Smooth muscle cell (in vitro differentiated cells): ENCODE measurements at regions not wholly inside any gene's neighbourhood (a gene's known extent, or its start where the extent isn't known, plus 50 kb on each side); places are given as distances from the start of the nearest gene placed in this dataset.

Source experiments
- DNase-seq: peaks from one replicate; lab custom pipeline; 2025; ENCODE audit not compliant: unreplicated experiment; lab: John Stamatoyannopoulos, UW
- H2AFZ ChIP-seq: fragments of 200-600 bp; sonication (generic); 2 replicates; pipeline ENCODE4 v1.6.0; 2016; ENCODE audit warnings: antibody characterized with exemption, low read depth, mild to moderate bottlenecking
- H3F3A ChIP-seq: fragments of 200-600 bp; sonication (generic); 2 replicates; pipeline ENCODE4 v1.6.0; 2017; ENCODE audit warnings: antibody characterized with exemption, low read depth
- H3K27ac ChIP-seq: fragments of 200-600 bp; sonication (generic); 2 replicates; pipeline ENCODE4 v1.5.1; 2016; ENCODE audit warnings: low read depth, mild to moderate bottlenecking
- H3K27me3 ChIP-seq: fragments of 200-600 bp; sonication (generic); 2 replicates; pipeline ENCODE4 v1.6.1; 2016; ENCODE audit warnings: low read depth, mild to moderate bottlenecking
- H3K36me3 ChIP-seq: fragments of 200-600 bp; sonication (generic); 2 replicates; pipeline ENCODE4 v1.5.1; 2016; ENCODE audit warnings: low read depth
- H3K4me1 ChIP-seq: fragments of 200-600 bp; sonication (generic); 2 replicates; pipeline ENCODE4 v1.5.1; 2016; ENCODE audit warnings: low read depth
- H3K4me2 ChIP-seq: fragments of 200-600 bp; sonication (generic); 2 replicates; pipeline ENCODE4 v1.6.0; 2016; ENCODE audit warnings: mild to moderate bottlenecking
- H3K4me3 ChIP-seq: fragments of 200-600 bp; sonication (generic); 2 replicates; pipeline ENCODE4 v1.5.1; 2016; ENCODE audit warnings: mild to moderate bottlenecking
- H3K79me2 ChIP-seq: fragments of 200-600 bp; sonication (generic); 2 replicates; pipeline ENCODE4 v1.6.0; 2016; ENCODE audit warnings: low read depth, mild to moderate bottlenecking
- H3K9ac ChIP-seq: fragments of 200-600 bp; sonication (generic); 2 replicates; pipeline ENCODE4 v1.6.0; 2016; ENCODE audit warnings: low read depth
- H3K9me3 ChIP-seq: fragments of 200-600 bp; sonication (generic); replicated peaks from 2 replicates; pipeline ENCODE4 v1.5.1; 2016; ENCODE audit warnings: low read depth
- H4K20me1 ChIP-seq: fragments of 200-600 bp; sonication (generic); 2 replicates; pipeline ENCODE4 v1.6.0; 2016; ENCODE audit warnings: low read depth
- CTCF ChIP-seq: fragments of 200-600 bp; sonication (generic); IDR thresholded peaks from 2 replicates; pipeline ENCODE4 v1.5.1; 2017; ENCODE audit warnings: borderline replicate concordance, mild to moderate bottlenecking, antibody characterized with exemption; ENCODE audit not compliant: insufficient read depth, poor library complexity, severe bottlenecking
- WGBS: methylation state at CpG from one replicate; pipeline ENCODE4 v1.1.7; 2016; ENCODE audit warnings: low lambda C conversion rate; 5-methylcytosine and 5-hydroxymethylcytosine counted together

DNA sequence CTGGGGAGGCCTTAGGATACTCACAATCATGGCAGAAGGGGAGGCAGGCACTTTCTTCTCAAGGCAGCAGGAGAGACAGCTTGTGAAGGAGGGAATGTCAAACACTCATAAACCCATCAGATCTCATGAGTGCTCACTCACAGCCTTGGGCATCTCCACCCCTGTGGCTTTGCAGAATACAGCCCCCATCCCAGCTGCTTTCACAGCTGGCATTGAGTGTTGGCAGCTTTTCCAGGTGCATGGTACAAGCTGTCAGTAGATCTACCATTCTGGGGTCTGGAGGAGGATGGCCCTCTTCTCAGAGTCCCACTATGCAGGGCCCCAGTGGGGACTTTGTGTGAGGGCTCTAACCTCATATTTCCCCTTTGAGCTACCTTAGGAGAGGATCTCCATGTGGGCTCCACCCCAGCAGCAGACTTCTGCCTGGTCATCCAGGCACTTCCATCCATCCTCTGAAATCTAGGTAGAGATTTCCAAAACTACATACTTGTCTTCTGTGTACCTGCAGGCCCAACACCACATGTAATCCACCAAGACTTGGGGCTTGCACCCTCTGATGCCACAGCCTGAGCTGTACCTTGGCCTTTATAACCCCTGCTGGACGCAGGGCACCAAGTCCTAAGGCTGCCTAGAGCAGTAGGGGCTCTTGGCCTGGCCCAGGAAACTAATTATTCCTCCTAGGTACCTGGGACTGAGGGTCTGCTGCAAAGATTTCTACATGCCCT, 404.2 kb upstream of the EPHA6 start:
- TF ChIP-seq CTCF = no peak
- Histone ChIP-seq H3K36me3 (no peaks in the 10 kb centered on the region), H3K4me3 (no peak overlapping the region), H4K20me1 (no peaks in the 10 kb centered on the region), H3K9ac (no peak overlapping the region), H3K27ac (no peak overlapping the region), H3K79me2 (no peaks in the 10 kb centered on the region), H3F3A (no peaks in the 10 kb centered on the region), H3K4me2 (no peak overlapping the region), H3K4me1 (no peaks in the 10 kb centered on the region), H3K27me3 (no peaks in the 10 kb centered on the region), H3K9me3 (no peaks in the 10 kb centered on the region), H2AFZ (no peak overlapping the region)
- no peak for DNase-seq
- WGBS = 84% methylated on average over 1 of the region's 1 CpG

DNA sequence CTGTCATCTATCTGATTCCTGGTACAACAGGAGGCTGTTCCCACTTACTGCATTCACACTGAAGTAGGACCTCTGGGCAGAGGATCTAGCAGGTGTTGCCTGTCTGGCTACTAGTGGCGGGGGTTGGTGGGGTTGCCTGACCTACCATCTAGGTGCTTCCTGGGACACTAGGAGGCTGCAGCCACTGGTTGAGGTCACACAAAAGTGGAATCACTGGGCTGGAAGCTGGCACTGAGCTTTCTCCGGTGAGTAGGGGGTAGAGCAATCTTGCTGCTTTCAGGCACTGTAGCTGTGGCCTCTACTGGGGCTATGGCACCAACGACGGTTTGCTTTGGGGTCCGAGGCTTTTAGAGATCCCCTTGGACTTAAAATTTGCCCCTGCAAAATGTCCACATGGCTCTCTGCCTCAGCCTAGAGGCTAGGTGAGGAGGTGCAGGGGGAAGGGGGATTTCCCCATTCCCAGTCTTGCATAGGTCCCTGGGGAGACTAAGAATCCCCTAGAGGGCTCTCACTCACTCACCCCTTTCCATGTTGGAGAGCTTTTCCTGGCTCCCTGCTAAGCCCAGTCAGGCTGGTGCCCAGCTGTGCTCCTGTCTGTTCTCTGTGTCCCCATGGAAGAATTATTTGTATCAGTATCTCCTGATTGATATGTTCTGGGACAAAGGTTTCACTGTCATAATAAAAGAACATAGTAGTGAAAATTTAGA, 397.7 kb upstream of the EPHA6 start:
- no peak for DNase-seq
- Histone ChIP-seq H2AFZ (no peak overlapping the region), H3F3A (no peaks in the 10 kb centered on the region), H3K4me1 (no peaks in the 10 kb centered on the region), H3K27ac (no peak overlapping the region), H3K9me3 (no peaks in the 10 kb centered on the region), H3K4me3 (no peak overlapping the region), H3K27me3 (no peaks in the 10 kb centered on the region), H3K4me2 (no peak overlapping the region), H4K20me1 (no peaks in the 10 kb centered on the region), H3K9ac (no peak overlapping the region), H3K79me2 (no peaks in the 10 kb centered on the region), H3K36me3 (no peaks in the 10 kb centered on the region)
- WGBS = 94% methylated on average over 5 of the region's 5 CpGs
- no peak for TF ChIP-seq CTCF

- no peaks in the 10 kb centered on the region for H3K36me3 ChIP-seq
- H3F3A ChIP-seq = no peaks in the 10 kb centered on the region
- H3K9ac ChIP-seq = no peak overlapping the region
- H3K4me1 ChIP-seq = no peaks in the 10 kb centered on the region
- H3K4me3 ChIP-seq = no peak overlapping the region
- TF ChIP-seq CTCF = no peak
- no peak for DNase-seq
- no peaks in the 10 kb centered on the region for H3K27me3 ChIP-seq
- no peak overlapping the region for H2AFZ ChIP-seq
- H3K27ac ChIP-seq = no peak overlapping the region
- no peaks in the 10 kb centered on the region for H4K20me1 ChIP-seq
- no peaks in the 10 kb centered on the region for H3K79me2 ChIP-seq
- no peaks in the 10 kb centered on the region for H3K9me3 ChIP-seq
- H3K4me2 ChIP-seq = no peak overlapping the region
Observed at GRCh38 chr3:96428097-96428496, 386.3 kb upstream of the EPHA6 start.

- no peaks in the 10 kb centered on the region for H3K79me2 ChIP-seq
- no peaks in the 10 kb centered on the region for H4K20me1 ChIP-seq
- H3K4me3 ChIP-seq = no peak overlapping the region
- no peak overlapping the region for H2AFZ ChIP-seq
- WGBS = 95% methylated on average over 2 of the region's 2 CpGs
- no peaks in the 10 kb centered on the region for H3K9me3 ChIP-seq
- no peaks in the 10 kb centered on the region for H3K4me1 ChIP-seq
- no peaks in the 10 kb centered on the region for H3F3A ChIP-seq
- no peak overlapping the region for H3K4me2 ChIP-seq
- TF ChIP-seq CTCF = no peak
- DNase-seq = no peak
- H3K9ac ChIP-seq = no peak overlapping the region
- H3K27me3 ChIP-seq = no peaks in the 10 kb centered on the region
- H3K27ac ChIP-seq = no peak overlapping the region
- no peaks in the 10 kb centered on the region for H3K36me3 ChIP-seq
Observed at GRCh38 chr3:96430079-96430478, 384.3 kb upstream of the EPHA6 start.
